GM23338 (cell line): ENCODE measurements at regions not wholly inside any gene's neighbourhood (a gene's known extent, or its start where the extent isn't known, plus 50 kb on each side); places are given as distances from the start of the nearest gene placed in this dataset.

ENCODE experiments used
- ATAC-seq: fragments of 200-7000 bp; cut with Tn5 transposase; 3 replicates; pipeline ENCODE4 v1.9.1; 2020
- DNase-seq: peaks from one replicate; pipeline ENCODE4 v3.0.0-alpha.2; 2015; ENCODE audit warnings: low spot score
- H2AFZ ChIP-seq: fragments of 200-600 bp; sonication (generic); 2 replicates; pipeline ENCODE4 v1.8.0; 2016; ENCODE audit warnings: antibody characterized with exemption, mild to moderate bottlenecking, moderate library complexity
- H3F3A ChIP-seq: fragments of 200-600 bp; sonication (generic); replicated peaks from 2 replicates; pipeline ENCODE4 v1.8.0; 2017; ENCODE audit warnings: antibody characterized with exemption, mixed run types, low read depth
- H3K27ac ChIP-seq: fragments of 200-600 bp; sonication (generic); 2 replicates; pipeline ENCODE4 v1.6.1; 2016; ENCODE audit warnings: low read depth
- H3K27me3 ChIP-seq: fragments of 200-600 bp; sonication (generic); 2 replicates; pipeline ENCODE4 v1.8.0; 2016; ENCODE audit warnings: mild to moderate bottlenecking, mixed run types, moderate library complexity; ENCODE audit not compliant: insufficient read depth
- H3K36me3 ChIP-seq: fragments of 200-600 bp; sonication (generic); 2 replicates; pipeline ENCODE4 v1.8.0; 2016; ENCODE audit warnings: mild to moderate bottlenecking; ENCODE audit not compliant: insufficient read depth
- H3K4me1 ChIP-seq: fragments of 200-600 bp; sonication (generic); 2 replicates; pipeline ENCODE4 v1.8.0; 2016; ENCODE audit warnings: mild to moderate bottlenecking, moderate library complexity; ENCODE audit not compliant: insufficient read depth
- H3K4me2 ChIP-seq: fragments of 200-600 bp; sonication (generic); 2 replicates; pipeline ENCODE4 v1.7.1; 2017; ENCODE audit warnings: mixed run types
- H3K4me3 ChIP-seq: fragments of 200-600 bp; sonication (generic); 2 replicates; pipeline ENCODE4 v1.6.1; 2016; ENCODE audit warnings: mixed run types
- H3K79me2 ChIP-seq: fragments of 200-600 bp; sonication (generic); replicated peaks from 2 replicates; pipeline ENCODE4 v1.8.0; 2017; ENCODE audit warnings: mild to moderate bottlenecking; ENCODE audit not compliant: insufficient read depth
- H3K9me2 ChIP-seq: fragments of 200-600 bp; sonication (generic); 2 replicates; pipeline ENCODE4 v1.8.0; 2017; ENCODE audit not compliant: insufficient read depth
- H4K20me1 ChIP-seq: fragments of 200-600 bp; sonication (generic); replicated peaks from 2 replicates; pipeline ENCODE4 v1.8.0; 2017; ENCODE audit warnings: mild to moderate bottlenecking; ENCODE audit not compliant: insufficient read depth
- H3K27ac Mint-ChIP-seq: 2 replicates; pipeline ENCODE4 v1.8.0; 2020; ENCODE audit warnings: inconsistent platforms, mild to moderate bottlenecking, moderate library complexity, mixed read lengths
- H3K27me3 Mint-ChIP-seq: 3 replicates; pipeline ENCODE4 v1.8.0; 2022; ENCODE audit warnings: low read depth, mild to moderate bottlenecking, moderate library complexity, mixed read lengths, inconsistent platforms; ENCODE audit not compliant: insufficient read depth, poor library complexity
- H3K36me3 Mint-ChIP-seq: 3 replicates; pipeline ENCODE4 v1.8.0; 2021; ENCODE audit warnings: low read depth, mild to moderate bottlenecking, inconsistent platforms, moderate library complexity, mixed read lengths
- H3K4me1 Mint-ChIP-seq: 3 replicates; pipeline ENCODE4 v1.8.0; 2020; ENCODE audit warnings: mild to moderate bottlenecking, inconsistent platforms, mixed read lengths
- H3K4me3 Mint-ChIP-seq: 3 replicates; pipeline ENCODE4 v1.8.0; 2021; ENCODE audit warnings: moderate library complexity, mild to moderate bottlenecking, inconsistent platforms, mixed read lengths
- H3K9me3 Mint-ChIP-seq: 3 replicates; pipeline ENCODE4 v1.8.0; 2020; ENCODE audit warnings: moderate library complexity, mild to moderate bottlenecking, inconsistent platforms, mixed read lengths
- CTCF ChIP-seq, 2 experiments: fragments of 200-600 bp in 1 of 2; sonication (generic) in 1 of 2; conservative IDR thresholded peaks; 2 replicates each; pipeline versions ENCODE4 v1.5.1 to v1.6.1; 2016 to 2017; ENCODE audit warnings: antibody characterized with exemption in 2 of 2, low read depth in 2 of 2, mild to moderate bottlenecking in 2 of 2, moderate library complexity in 1 of 2
- EZH2 ChIP-seq: fragments of 200-600 bp; sonication (generic); IDR thresholded peaks from one replicate; pipeline ENCODE4 v1.8.0; 2017; ENCODE audit warnings: antibody characterized with exemption, mild to moderate bottlenecking, low read depth; ENCODE audit not compliant: unreplicated experiment
- JUNB ChIP-seq: IDR thresholded peaks from one replicate; pipeline ENCODE4 v1.6.1; 2016; ENCODE audit warnings: antibody characterized with exemption; ENCODE audit not compliant: unreplicated experiment
- NANOG ChIP-seq: IDR thresholded peaks from 2 replicates; pipeline ENCODE4 v1.6.1; 2016; ENCODE audit warnings: antibody characterized with exemption, borderline replicate concordance
- POLR2AphosphoS5 ChIP-seq: IDR thresholded peaks from 2 replicates; pipeline ENCODE4 v1.6.1; 2016; ENCODE audit warnings: antibody characterized with exemption, low read depth
- STAT1 ChIP-seq: IDR thresholded peaks from one replicate; pipeline ENCODE4 v1.6.1; 2016; ENCODE audit warnings: antibody characterized with exemption; ENCODE audit not compliant: unreplicated experiment
- ZNF114 ChIP-seq: fragments of 250-450 bp; sonication (Bioruptor Pico); IDR thresholded peaks from 2 replicates; pipeline ENCODE4 v1.5.0; 2020; ENCODE audit warnings: mild to moderate bottlenecking, moderate library complexity
- ZNF331 ChIP-seq: fragments of 250-450 bp; sonication (Bioruptor Pico); IDR thresholded peaks from 2 replicates; pipeline ENCODE4 v1.5.0; 2020; ENCODE audit warnings: low read depth, mild to moderate bottlenecking, moderate library complexity
- ZNF462 ChIP-seq: fragments of 250-450 bp; sonication (Bioruptor Pico); IDR thresholded peaks from 2 replicates; pipeline ENCODE4 v1.5.0; 2020; ENCODE audit warnings: mild to moderate bottlenecking, moderate library complexity
- TF ChIP-seq, protein P1 (sequence below): IDR thresholded peaks from one replicate; pipeline ENCODE4 v1.6.1; 2018; ENCODE audit warnings: antibody characterized with exemption; ENCODE audit not compliant: unreplicated experiment
- TF ChIP-seq, protein P2 (sequence below): IDR thresholded peaks from 2 replicates; pipeline ENCODE4 v1.6.1; 2016; ENCODE audit warnings: antibody characterized with exemption

- TF ChIP-seq ZNF462 (CRISPR knock-in tag) = no peak
- no peak for TF ChIP-seq JUNB
- TF ChIP-seq, protein P1, sequence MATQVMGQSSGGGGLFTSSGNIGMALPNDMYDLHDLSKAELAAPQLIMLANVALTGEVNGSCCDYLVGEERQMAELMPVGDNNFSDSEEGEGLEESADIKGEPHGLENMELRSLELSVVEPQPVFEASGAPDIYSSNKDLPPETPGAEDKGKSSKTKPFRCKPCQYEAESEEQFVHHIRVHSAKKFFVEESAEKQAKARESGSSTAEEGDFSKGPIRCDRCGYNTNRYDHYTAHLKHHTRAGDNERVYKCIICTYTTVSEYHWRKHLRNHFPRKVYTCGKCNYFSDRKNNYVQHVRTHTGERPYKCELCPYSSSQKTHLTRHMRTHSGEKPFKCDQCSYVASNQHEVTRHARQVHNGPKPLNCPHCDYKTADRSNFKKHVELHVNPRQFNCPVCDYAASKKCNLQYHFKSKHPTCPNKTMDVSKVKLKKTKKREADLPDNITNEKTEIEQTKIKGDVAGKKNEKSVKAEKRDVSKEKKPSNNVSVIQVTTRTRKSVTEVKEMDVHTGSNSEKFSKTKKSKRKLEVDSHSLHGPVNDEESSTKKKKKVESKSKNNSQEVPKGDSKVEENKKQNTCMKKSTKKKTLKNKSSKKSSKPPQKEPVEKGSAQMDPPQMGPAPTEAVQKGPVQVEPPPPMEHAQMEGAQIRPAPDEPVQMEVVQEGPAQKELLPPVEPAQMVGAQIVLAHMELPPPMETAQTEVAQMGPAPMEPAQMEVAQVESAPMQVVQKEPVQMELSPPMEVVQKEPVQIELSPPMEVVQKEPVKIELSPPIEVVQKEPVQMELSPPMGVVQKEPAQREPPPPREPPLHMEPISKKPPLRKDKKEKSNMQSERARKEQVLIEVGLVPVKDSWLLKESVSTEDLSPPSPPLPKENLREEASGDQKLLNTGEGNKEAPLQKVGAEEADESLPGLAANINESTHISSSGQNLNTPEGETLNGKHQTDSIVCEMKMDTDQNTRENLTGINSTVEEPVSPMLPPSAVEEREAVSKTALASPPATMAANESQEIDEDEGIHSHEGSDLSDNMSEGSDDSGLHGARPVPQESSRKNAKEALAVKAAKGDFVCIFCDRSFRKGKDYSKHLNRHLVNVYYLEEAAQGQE = no peak
- TF ChIP-seq NANOG = no peak
Observed at GRCh38 chr1:91124989-91125417, 103.2 kb upstream of the ZNF644 start (continued).

DNA sequence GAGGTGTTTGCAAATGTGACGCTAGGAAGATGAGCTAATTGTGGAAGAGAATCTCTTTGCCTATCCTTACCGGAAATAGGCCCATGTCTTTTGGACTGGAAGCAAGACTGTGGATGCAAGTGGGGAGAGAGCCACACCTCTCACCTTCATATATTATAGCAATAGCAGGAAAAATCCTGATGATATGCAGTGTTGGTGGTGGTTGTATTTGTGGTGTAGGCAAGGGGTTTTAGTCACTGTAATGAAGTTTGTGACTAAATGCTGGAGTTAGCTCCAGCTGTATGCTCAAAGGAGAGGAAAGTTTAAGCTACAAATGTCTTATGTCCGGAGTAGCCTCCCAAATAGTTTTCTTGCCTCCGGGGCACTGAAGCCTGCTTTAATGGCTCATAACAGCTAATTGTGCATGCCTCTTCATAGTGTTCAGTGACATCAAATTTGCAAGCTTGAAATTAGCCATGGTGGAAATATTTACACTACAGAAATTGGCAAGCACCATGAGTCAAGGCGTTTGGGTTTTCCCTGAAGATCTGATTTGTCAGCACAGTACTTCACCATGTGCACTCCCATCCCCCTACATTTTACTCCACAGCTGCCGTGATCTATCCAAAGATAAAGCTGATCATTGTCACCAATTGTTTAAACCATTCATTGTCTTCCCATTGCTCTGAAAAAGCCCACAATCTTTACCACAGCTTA lies 102.6 kb upstream of the ZNF644 start:
- H3K4me3 Mint-ChIP-seq = no peak overlapping the region; the same call in 2 of the 3 replicates
- no peak overlapping the region for H3K4me3 ChIP-seq
- peak overlapping the region; percentile 48 for H2AFZ ChIP-seq
- TF ChIP-seq EZH2 (no peak), JUNB (no peak), ZNF114 (CRISPR knock-in tag) (no peak), NANOG (no peak), ZNF331 (no peak), POLR2AphosphoS5 (no peak), STAT1 (no peak), CTCF (conservative IDR thresholded peaks at IDR 0.05; ENCODE audit: low read depth in 2 of 2) (no peak)
- TF ChIP-seq, protein P2, sequence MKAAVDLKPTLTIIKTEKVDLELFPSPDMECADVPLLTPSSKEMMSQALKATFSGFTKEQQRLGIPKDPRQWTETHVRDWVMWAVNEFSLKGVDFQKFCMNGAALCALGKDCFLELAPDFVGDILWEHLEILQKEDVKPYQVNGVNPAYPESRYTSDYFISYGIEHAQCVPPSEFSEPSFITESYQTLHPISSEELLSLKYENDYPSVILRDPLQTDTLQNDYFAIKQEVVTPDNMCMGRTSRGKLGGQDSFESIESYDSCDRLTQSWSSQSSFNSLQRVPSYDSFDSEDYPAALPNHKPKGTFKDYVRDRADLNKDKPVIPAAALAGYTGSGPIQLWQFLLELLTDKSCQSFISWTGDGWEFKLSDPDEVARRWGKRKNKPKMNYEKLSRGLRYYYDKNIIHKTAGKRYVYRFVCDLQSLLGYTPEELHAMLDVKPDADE = no peak

More for the DNA sequence above, 102.6 kb upstream of the ZNF644 start:
- no peaks in the 10 kb centered on the region for H3K27me3 ChIP-seq
- H3K9me3 Mint-ChIP-seq = no peaks in the 10 kb centered on the region; the same call in 2 of the 3 replicates
- no peak for DNase-seq
- peak overlapping the region; percentile 47 for H3K4me2 ChIP-seq
- H3K27ac Mint-ChIP-seq = peak overlapping the region; percentile 92
- peaks cover 60% of the 10 kb centered on the region for H3K4me1 Mint-ChIP-seq
- H3K36me3 ChIP-seq = no peaks in the 10 kb centered on the region
- H3F3A ChIP-seq = peaks cover 17% of the 10 kb centered on the region; the same call in 1 of the 2 replicates
- H4K20me1 ChIP-seq = no peaks in the 10 kb centered on the region
- no peaks in the 10 kb centered on the region for H3K36me3 Mint-ChIP-seq
- H3K27me3 Mint-ChIP-seq = peaks cover 7% of the 10 kb centered on the region
- no peaks in the 10 kb centered on the region for H3K79me2 ChIP-seq
- peaks cover 73% of the 10 kb centered on the region for H3K4me1 ChIP-seq
- peaks cover 17% of the 10 kb centered on the region; the same call in 1 of the 2 replicates for H3K9me2 ChIP-seq
- no peak for ATAC-seq
- H3K27ac ChIP-seq = peak overlapping the region; percentile 95
